Loucy (cell line): ENCODE measurements at regions not wholly inside any gene's neighbourhood (a gene's known extent, or its start where the extent isn't known, plus 50 kb on each side); places are given as distances from the start of the nearest gene placed in this dataset.

Experiments used
- H2AFZ ChIP-seq: fragments of 200-600 bp; sonication (generic); 2 replicates; pipeline ENCODE4 v1.6.0; 2016; ENCODE audit warnings: antibody characterized with exemption, mild to moderate bottlenecking, low read length, moderate library complexity
- H3F3A ChIP-seq: fragments of 200-600 bp; 2 replicates; pipeline ENCODE4 v1.6.0; 2016; ENCODE audit warnings: antibody characterized with exemption, low read depth, mild to moderate bottlenecking
- H3K27me3 ChIP-seq: fragments of 200-600 bp; sonication (generic); 2 replicates; pipeline ENCODE4 v1.6.1; 2014; ENCODE audit warnings: low read length, mild to moderate bottlenecking; ENCODE audit not compliant: insufficient read depth, poor library complexity, severe bottlenecking
- H3K36me3 ChIP-seq: fragments of 200-600 bp; sonication (generic); 2 replicates; pipeline ENCODE4 v1.6.1; 2016; ENCODE audit warnings: low read length; ENCODE audit not compliant: insufficient read depth
- H3K4me1 ChIP-seq: fragments of 200-600 bp; sonication (generic); 2 replicates; pipeline ENCODE4 v1.5.1; 2014; ENCODE audit warnings: low read length, mild to moderate bottlenecking; ENCODE audit not compliant: insufficient read depth, poor library complexity, severe bottlenecking
- H3K4me2 ChIP-seq: fragments of 200-600 bp; sonication (generic); 2 replicates; pipeline ENCODE4 v1.6.0; 2014; ENCODE audit warnings: antibody characterized with exemption, low read length, low read depth, mild to moderate bottlenecking; ENCODE audit not compliant: poor library complexity, severe bottlenecking
- H3K4me3 ChIP-seq: fragments of 200-600 bp; sonication (generic); 2 replicates; pipeline ENCODE4 v1.5.1; 2014; ENCODE audit warnings: low read length, mild to moderate bottlenecking, mixed read lengths; ENCODE audit not compliant: poor library complexity, severe bottlenecking
- H3K79me2 ChIP-seq: fragments of 200-600 bp; sonication (generic); 2 replicates; pipeline ENCODE4 v1.6.1; 2014; ENCODE audit warnings: low read length; ENCODE audit not compliant: insufficient read depth
- H3K9ac ChIP-seq: fragments of 200-600 bp; sonication (generic); 2 replicates; pipeline ENCODE4 v1.6.0; 2014; ENCODE audit warnings: mild to moderate bottlenecking, low read depth, low read length, moderate library complexity; ENCODE audit not compliant: poor library complexity, severe bottlenecking
- H3K9me2 ChIP-seq: fragments of 200-600 bp; sonication (generic); replicated peaks from 2 replicates; pipeline ENCODE4 v1.6.1; 2016; ENCODE audit warnings: low read depth, low read length, mixed read lengths
- H3K9me3 ChIP-seq: fragments of 200-600 bp; sonication (generic); 2 replicates; pipeline ENCODE4 v1.6.1; 2014; ENCODE audit warnings: mild to moderate bottlenecking, antibody characterized with exemption, low read length, low read depth; ENCODE audit not compliant: insufficient read depth
- H4K20me1 ChIP-seq: fragments of 200-600 bp; sonication (generic); 2 replicates; pipeline ENCODE4 v1.6.0; 2014; ENCODE audit warnings: antibody characterized with exemption, low read length, mild to moderate bottlenecking; ENCODE audit not compliant: insufficient read depth, poor library complexity, severe bottlenecking
- EZH2phosphoT487 ChIP-seq: fragments of 200-600 bp; IDR thresholded peaks from 2 replicates; pipeline ENCODE4 v1.6.1; 2018; ENCODE audit warnings: antibody characterized with exemption, mild to moderate bottlenecking, moderate library complexity, borderline replicate concordance
- TF ChIP-seq, protein P1 (sequence below): fragments of 200-600 bp; sonication (generic); conservative IDR thresholded peaks from 2 replicates; pipeline ENCODE4 v1.5.1; 2014; ENCODE audit warnings: mild to moderate bottlenecking, antibody characterized with exemption, low read length

GRCh38 chr11:109769858-109770257, 323.3 kb upstream of the ZC3H12C start:
- Histone ChIP-seq H2AFZ (no peak overlapping the region), H3K4me2 (no peak overlapping the region)
- no peak for TF ChIP-seq EZH2phosphoT487
- TF ChIP-seq, protein P1, sequence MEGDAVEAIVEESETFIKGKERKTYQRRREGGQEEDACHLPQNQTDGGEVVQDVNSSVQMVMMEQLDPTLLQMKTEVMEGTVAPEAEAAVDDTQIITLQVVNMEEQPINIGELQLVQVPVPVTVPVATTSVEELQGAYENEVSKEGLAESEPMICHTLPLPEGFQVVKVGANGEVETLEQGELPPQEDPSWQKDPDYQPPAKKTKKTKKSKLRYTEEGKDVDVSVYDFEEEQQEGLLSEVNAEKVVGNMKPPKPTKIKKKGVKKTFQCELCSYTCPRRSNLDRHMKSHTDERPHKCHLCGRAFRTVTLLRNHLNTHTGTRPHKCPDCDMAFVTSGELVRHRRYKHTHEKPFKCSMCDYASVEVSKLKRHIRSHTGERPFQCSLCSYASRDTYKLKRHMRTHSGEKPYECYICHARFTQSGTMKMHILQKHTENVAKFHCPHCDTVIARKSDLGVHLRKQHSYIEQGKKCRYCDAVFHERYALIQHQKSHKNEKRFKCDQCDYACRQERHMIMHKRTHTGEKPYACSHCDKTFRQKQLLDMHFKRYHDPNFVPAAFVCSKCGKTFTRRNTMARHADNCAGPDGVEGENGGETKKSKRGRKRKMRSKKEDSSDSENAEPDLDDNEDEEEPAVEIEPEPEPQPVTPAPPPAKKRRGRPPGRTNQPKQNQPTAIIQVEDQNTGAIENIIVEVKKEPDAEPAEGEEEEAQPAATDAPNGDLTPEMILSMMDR, result no peak

GRCh38 chr11:109770323-109770722, 322.9 kb upstream of the ZC3H12C start:
- Histone ChIP-seq H3K9ac (no peak overlapping the region), H3K4me3 (no peak overlapping the region), H3K79me2 (no peaks in the 10 kb centered on the region), H3K4me2 (no peak overlapping the region), H3K9me2 (no peaks in the 10 kb centered on the region), H3K27me3 (no peaks in the 10 kb centered on the region), H2AFZ (no peak overlapping the region), H3K36me3 (no peaks in the 10 kb centered on the region), H3F3A (no peaks in the 10 kb centered on the region), H3K9me3 (no peaks in the 10 kb centered on the region), H3K4me1 (no peaks in the 10 kb centered on the region), H4K20me1 (no peaks in the 10 kb centered on the region)
- no peak for TF ChIP-seq EZH2phosphoT487
- TF ChIP-seq, protein P1, result no peak

More at GRCh38 chr11:109769858-109770257, 323.3 kb upstream of the ZC3H12C start:
- Histone ChIP-seq H3K79me2 (no peaks in the 10 kb centered on the region), H3K27me3 (no peaks in the 10 kb centered on the region), H3K4me3 (no peak overlapping the region), H3K9me3 (no peaks in the 10 kb centered on the region), H4K20me1 (no peaks in the 10 kb centered on the region), H3F3A (no peaks in the 10 kb centered on the region), H3K9me2 (no peaks in the 10 kb centered on the region), H3K4me1 (no peaks in the 10 kb centered on the region), H3K9ac (no peak overlapping the region), H3K36me3 (no peaks in the 10 kb centered on the region)

DNA sequence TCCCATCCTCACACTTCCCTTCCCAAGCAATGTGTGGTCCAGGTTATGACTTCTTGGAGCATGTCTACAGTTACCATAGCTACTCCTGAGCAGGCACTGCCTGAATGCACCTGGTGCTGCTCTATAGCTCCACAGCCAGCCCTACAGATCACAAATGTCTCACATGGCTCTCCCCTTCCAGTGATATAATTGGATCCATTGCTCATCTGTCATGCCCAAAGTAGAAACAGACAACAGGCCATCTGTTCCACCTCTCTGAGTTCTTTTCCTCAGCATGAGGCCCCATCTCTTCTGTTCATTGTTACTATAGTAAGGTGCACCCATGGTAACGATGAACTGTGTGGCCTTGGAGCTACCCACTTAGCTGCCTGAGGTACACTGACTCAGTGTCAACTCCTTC, 320.3 kb upstream of the ZC3H12C start:
- TF ChIP-seq, protein P1, result no peak
- TF ChIP-seq EZH2phosphoT487, result no peak
- no peaks in the 10 kb centered on the region for H3K27me3 ChIP-seq
- H3K4me1 ChIP-seq, result no peaks in the 10 kb centered on the region
- no peaks in the 10 kb centered on the region for H3K79me2 ChIP-seq
- H3K9ac ChIP-seq, result no peak overlapping the region
- no peaks in the 10 kb centered on the region for H3K9me3 ChIP-seq
- no peaks in the 10 kb centered on the region for H3K36me3 ChIP-seq
- H2AFZ ChIP-seq, result no peak overlapping the region
- no peak overlapping the region for H3K4me2 ChIP-seq
- H3K4me3 ChIP-seq, result no peak overlapping the region
- no peaks in the 10 kb centered on the region for H3F3A ChIP-seq
- H4K20me1 ChIP-seq, result no peaks in the 10 kb centered on the region
- no peaks in the 10 kb centered on the region for H3K9me2 ChIP-seq
